GM19397 (cell line): ENCODE measurements at regions not wholly inside any gene's neighbourhood (a gene's known extent, or its start where the extent isn't known, plus 50 kb on each side); places are given as distances from the start of the nearest gene placed in this dataset.

Experiments
- ATAC-seq: cut with Tn5 transposase; IDR thresholded peaks from one replicate; pipeline ENCODE4 v1.9.1; 2021; ENCODE audit warnings: mild to moderate bottlenecking, moderate library complexity; ENCODE audit not compliant: unreplicated experiment

- no peak for ATAC-seq
Observed at GRCh38 chr3:72313308-72313707, 528.4 kb upstream of the PROK2 start.

- no peak for ATAC-seq
Observed at GRCh38 chr3:72312339-72312738, 527.4 kb upstream of the PROK2 start.

- no peak for ATAC-seq
Observed at GRCh38 chr3:72311425-72311824, 526.5 kb upstream of the PROK2 start.

- ATAC-seq = peak; percentile 97
Observed at GRCh38 chr3:72310419-72311380, 525.8 kb upstream of the PROK2 start.

- ATAC-seq = no peak
Observed at GRCh38 chr3:72309661-72310418, 524.9 kb upstream of the PROK2 start.

- no peak for ATAC-seq
Observed at GRCh38 chr3:72308641-72309040, 523.7 kb upstream of the PROK2 start.

- no peak for ATAC-seq
Observed at GRCh38 chr3:72307438-72308115, 522.6 kb upstream of the PROK2 start.

- ATAC-seq = no peak
Observed at GRCh38 chr3:72306800-72307341, 521.9 kb upstream of the PROK2 start.

GRCh38 chr3:72303926-72304325 lies 519.0 kb upstream of the PROK2 start:
- ATAC-seq = no peak

- no peak for ATAC-seq
Observed at GRCh38 chr3:72301779-72302178, 516.8 kb upstream of the PROK2 start.

- no peak for ATAC-seq
Observed at GRCh38 chr3:72300621-72301020, 515.7 kb upstream of the PROK2 start.

GRCh38 chr3:72299823-72300222 lies 514.9 kb upstream of the PROK2 start:
- no peak for ATAC-seq

GRCh38 chr3:72299321-72299802 lies 514.4 kb upstream of the PROK2 start:
- no peak for ATAC-seq

GRCh38 chr3:72298201-72299152 lies 513.5 kb upstream of the PROK2 start:
- no peak for ATAC-seq

- no peak for ATAC-seq
Observed at GRCh38 chr3:72297481-72297880, 512.5 kb upstream of the PROK2 start.

- ATAC-seq = no peak
Observed at GRCh38 chr3:72296477-72297111, 511.6 kb upstream of the PROK2 start.

- ATAC-seq = no peak
Observed at GRCh38 chr3:72295962-72296450, 511.1 kb upstream of the PROK2 start.

GRCh38 chr3:72295276-72295961 lies 510.5 kb upstream of the PROK2 start:
- ATAC-seq = no peak
